GM21515 (cell line): ENCODE measurements at regions not wholly inside any gene's neighbourhood (a gene's known extent, or its start where the extent isn't known, plus 50 kb on each side); places are given as distances from the start of the nearest gene placed in this dataset.
A peak's percentile ranks its signal among the peaks of the same experiment; 100 is the strongest.

Source experiments
- ATAC-seq: cut with Tn5 transposase; IDR thresholded peaks from one replicate; pipeline ENCODE4 v1.9.1; 2021; ENCODE audit not compliant: unreplicated experiment

- no peak for ATAC-seq
Observed at GRCh38 chr12:11946161-11946560, 124.6 kb upstream of the BCL2L14 start.

GRCh38 chr12:11947213-11947612 lies 123.5 kb upstream of the BCL2L14 start:
- no peak for ATAC-seq

GRCh38 chr12:11949738-11950411 lies 120.9 kb upstream of the BCL2L14 start:
- no peak for ATAC-seq

DNA sequence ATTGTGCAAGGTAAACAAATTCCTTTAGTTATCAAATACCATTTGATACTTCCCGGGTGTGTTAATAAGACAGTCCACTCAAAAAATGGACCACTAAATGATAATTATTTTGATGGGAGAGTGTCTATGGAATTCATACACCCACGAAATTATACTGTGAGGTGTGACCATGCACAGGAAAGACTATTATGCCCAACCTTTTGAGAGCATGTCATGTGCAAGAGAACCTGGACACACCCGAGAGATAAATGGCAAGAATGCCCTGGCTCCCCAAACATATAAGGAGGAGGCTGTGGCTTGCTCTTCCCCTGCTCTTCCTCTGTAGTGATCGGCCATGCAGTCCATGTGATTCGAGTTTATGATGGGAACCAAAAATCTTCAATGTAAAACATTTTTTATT lies 119.5 kb upstream of the BCL2L14 start:
- ATAC-seq = no peak

DNA sequence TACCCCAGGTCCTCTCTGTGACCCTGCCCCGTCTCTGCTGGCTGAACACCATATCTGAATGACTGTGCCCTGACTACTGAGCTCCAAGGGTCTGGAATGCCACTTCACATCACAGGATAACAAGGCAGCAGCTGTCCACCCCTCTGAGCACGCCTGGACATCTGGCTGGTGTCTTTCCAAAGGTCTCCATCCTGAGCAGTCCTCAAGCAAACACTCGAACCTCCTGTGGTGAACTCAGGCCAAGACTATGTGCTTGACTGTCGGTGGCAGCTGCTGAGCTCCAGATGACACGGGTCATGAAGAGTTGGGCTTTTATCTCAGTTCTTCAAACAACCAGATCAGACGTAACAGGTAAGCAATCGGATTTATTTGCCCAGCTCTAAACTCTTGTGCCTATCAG lies 117.2 kb upstream of the BCL2L14 start:
- ATAC-seq = no peak

GRCh38 chr12:11954181-11954580 lies 116.6 kb upstream of the BCL2L14 start:
- ATAC-seq = no peak

GRCh38 chr12:11958221-11959091 lies 112.3 kb upstream of the BCL2L14 start:
- no peak for ATAC-seq

DNA sequence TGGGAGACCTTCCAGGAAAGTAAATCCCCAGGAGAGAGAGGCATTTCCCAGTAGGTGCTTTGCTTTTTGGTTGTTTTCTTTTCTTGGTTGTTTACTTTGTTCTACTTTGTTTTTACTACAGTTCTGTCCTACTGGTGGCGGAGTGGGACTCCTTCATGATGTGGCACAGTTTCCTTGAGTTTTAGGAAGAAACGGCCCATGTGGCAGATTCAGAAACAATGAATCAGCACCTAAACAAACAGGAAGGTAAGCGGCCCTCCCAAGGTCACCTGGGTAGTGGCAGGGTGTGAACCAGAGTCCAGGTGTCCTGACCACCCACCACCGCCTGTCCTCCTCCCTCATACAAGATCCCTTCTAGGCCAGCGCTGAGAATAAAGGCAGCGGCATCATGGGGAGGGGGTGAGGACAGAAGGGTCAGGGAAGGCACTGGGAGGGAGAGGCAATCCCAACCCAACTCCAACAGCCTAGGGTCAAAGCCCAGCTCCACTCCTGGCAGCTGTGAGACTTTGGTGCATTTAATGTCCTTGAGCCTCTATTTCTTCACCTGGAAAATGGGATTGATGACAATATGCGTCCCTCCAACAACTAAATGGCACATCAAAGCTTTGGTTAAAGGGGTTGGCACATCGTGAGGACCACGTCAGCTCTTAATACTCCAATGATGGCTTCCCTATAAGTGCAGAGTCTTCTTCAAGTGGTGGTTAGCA lies 111.5 kb upstream of the BCL2L14 start:
- ATAC-seq = no peak

- no peak for ATAC-seq
Observed at GRCh38 chr12:11960646-11961045, 110.1 kb upstream of the BCL2L14 start.

- no peak for ATAC-seq
Observed at GRCh38 chr12:11961686-11962085, 109.1 kb upstream of the BCL2L14 start.

- ATAC-seq = no peak
Observed at GRCh38 chr12:11962860-11963259, 107.9 kb upstream of the BCL2L14 start.

GRCh38 chr12:11963841-11964471 lies 106.8 kb upstream of the BCL2L14 start:
- no peak for ATAC-seq

DNA sequence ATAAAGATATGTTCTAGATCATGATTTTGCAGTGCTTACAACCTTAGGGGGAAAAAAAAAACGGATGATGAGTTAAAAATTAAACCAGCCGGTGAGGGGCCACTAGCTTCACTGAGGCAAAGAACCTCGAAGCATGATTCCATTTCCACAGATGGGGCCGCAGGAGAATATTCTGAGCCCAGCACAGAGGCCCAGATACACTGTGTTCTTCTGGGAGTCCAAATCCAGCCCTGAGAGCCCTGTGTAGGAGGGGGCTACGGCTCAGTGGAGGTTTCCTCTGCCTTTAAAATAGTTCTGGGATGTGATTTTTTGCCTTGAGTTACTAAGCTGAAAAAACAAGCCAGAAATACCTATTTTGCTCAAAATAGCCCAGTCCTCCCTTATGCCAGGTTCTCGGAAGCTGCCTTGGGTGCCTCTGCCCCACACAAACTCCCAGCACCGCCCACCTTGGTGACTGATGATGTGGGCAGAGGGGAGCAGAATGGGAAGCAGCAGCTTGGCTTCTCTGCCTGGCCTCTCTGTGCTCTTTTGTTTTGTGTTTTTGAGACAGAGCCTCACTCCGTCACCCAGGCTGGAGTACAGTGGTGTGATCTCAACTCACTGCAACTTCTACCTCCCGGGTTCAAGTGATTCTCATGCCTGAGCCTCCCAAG lies 105.4 kb upstream of the BCL2L14 start:
- ATAC-seq = no peak

- ATAC-seq = no peak
Observed at GRCh38 chr12:11967376-11968047, 103.2 kb upstream of the BCL2L14 start.

GRCh38 chr12:11968048-11968383 lies 102.7 kb upstream of the BCL2L14 start:
- ATAC-seq = no peak

DNA sequence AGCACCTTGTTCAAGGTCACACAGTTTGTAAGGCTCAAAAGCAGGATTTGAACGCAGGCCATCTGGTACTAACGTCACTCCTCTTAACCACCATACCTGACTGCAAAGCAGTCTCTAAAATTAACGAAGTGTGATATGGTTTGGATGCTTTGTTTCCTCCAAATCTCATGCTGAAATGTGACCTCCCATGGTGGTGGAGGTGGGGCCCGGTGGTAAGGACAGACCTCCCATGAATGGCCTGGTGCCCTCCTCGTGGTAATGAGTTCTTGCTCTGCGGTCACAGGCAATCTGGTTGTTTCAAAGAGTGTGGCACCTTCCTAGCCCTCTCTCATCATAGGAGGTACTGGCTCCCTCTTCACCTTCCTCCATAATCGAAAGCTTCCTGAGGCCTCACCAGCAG lies 102.2 kb upstream of the BCL2L14 start:
- no peak for ATAC-seq

DNA sequence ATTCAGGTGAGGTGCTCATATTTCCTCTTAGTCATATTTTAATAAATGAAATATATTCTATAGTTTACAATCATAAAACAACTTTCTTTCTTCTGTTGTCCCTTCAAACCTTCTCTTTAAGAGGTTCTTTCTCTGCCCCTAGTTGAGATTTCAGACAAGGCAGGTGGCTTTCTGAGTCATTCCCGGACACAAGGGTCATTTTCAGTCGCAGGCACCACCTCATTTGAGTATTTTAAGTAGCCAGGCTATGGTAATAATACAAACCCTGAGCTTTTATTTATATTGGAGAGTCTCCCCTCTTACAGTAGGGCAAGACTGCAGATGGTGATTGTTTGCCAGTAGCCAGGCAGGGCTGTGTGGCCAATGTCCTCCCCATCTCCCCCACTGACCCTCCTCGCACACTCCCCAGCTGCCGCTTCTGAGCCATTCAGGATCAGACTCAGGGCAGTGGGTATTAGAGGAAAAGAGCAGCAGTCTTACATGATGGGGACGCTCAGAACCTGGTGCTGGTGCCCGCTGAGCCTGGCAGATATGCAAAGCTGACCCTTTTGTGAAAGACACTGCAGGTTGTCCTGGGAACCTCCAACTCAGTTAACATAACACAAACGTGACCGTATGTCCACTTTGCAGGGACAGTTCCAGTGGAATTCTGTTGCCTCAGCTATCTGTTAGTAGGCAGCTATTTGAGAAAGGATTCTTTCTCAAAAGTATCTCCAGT lies 101.1 kb upstream of the BCL2L14 start:
- ATAC-seq = peak; percentile 73

DNA sequence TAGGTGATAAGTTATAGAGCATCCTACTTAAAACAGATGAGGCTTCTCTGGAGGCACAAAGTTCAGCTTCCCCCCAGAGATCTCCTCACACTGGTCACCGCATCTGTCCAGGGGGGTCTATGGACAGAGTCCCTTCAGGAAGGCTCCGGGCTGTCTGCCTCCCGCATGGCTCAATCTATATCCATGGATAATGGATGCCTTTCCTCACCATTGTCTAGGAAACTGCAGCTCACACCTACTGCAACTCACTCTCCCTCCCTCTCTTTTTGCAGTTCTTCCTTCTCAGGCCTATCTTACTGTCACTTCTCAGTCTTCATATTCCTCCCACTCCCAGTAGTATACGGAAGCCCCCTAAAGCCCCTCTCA lies 100.6 kb upstream of the BCL2L14 start:
- ATAC-seq = no peak

DNA sequence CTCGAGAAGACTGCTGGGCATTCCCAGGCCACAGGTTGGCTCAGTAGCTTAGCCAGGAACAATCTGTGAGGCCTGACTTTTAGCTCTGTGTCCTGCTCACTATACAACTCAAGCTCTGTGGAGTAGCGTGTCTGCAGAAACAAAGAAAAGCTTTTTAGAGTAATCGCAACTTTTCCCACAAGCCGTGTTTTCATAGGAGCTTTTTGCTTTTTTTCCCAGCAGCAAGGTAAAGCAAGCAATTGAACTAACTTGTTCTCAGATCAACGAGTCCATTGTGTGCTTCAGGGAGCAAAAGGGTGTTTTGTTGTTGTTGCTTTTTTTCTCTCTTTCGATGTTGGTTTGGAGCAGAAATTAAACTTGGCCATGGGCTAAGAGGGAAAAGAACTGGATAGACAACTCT lies 97.3 kb upstream of the BCL2L14 start:
- ATAC-seq = no peak

- no peak for ATAC-seq
Observed at GRCh38 chr12:11976005-11976404, 94.7 kb upstream of the BCL2L14 start.
